ENCODE measurements at regions not wholly inside any gene's neighbourhood (a gene's known extent, or its start where the extent isn't known, plus 50 kb on each side); places are given as distances from the start of the nearest gene placed in this dataset.

DNA sequence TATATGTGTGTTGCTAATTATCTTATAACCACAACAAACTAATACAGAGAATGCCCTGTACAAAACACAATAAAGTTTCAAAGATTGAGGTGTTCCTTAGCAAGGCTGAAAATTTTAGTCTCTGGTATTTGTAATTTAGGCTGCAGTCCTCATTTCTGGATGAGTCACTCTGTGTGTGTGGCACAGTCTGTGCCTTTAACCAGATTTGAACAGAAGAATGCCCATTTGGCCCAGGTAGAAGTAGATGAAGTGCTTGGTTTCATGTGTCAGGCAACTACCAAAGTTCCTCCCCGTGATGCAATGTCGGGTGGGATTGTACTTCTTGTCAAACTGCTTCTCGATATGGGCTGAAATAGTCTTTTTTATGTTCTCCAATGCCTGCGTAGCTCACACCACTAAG is 91.6 kb upstream of the H2AZ1 start:
- peak; percentile 47 for ATAC-seq
- Histone ChIP-seq H3K9me3 (peaks cover 0 to 3% of the 10 kb centered on the region in 2 donors), H3K4me3 (no peak overlapping the region), H3K4me1 (no peaks in the 10 kb centered on the region), H3K36me3 (no peaks in the 10 kb centered on the region), H3K27ac (no peak overlapping the region), H3K27me3 (no peaks in the 10 kb centered on the region)
- no peak for DNase-seq
- no peak for TF ChIP-seq CTCF (IDR thresholded peaks at IDR 0.05)
- intact Hi-C loops (cut with DNase I) = no loop called here

GRCh38 chr4:100034023-100034664 is 84.1 kb upstream of the H2AZ1 start:
- Histone ChIP-seq H3K4me3 (no peak overlapping the region), H3K9me3 (peaks cover 0 to 10% of the 10 kb centered on the region in 2 donors), H3K4me1 (no peaks in the 10 kb centered on the region), H3K27me3 (no peaks in the 10 kb centered on the region), H3K36me3 (no peaks in the 10 kb centered on the region), H3K27ac (no peak overlapping the region)
- DNase-seq (no peak), ATAC-seq (no peak)
- intact Hi-C loops (cut with DNase I) = no loop called here
- TF ChIP-seq CTCF (IDR thresholded peaks at IDR 0.05) = no peak

DNA sequence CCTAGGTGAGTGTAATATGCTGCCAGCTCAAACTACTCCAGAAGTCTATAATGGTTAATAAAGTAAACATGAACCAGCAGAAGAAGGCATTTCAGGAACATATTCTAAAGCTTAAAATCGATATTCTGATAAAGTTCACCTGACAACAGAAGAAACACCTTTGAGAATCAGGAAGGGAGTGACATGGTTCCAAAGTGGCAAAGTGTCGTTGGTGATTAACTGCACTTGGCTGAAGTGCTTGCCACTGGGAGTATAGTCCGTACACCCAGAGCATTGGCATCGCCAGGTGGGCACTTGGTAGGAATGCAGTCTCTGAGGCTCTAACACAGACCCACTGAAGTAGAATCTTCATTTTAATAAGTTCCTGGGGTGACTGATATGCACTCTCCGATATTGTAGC is 76.0 kb upstream of the H2AZ1 start:
- Histone ChIP-seq H3K27ac (no peak overlapping the region), H3K27me3 (no peaks in the 10 kb centered on the region), H3K4me1 (no peaks in the 10 kb centered on the region), H3K9me3 (peaks cover 0 to 2% of the 10 kb centered on the region in 2 donors), H3K36me3 (no peaks in the 10 kb centered on the region), H3K4me3 (no peak overlapping the region)
- DNase-seq (peak in 1 of 4 donors; percentile 2), ATAC-seq (no peak)
- TF ChIP-seq CTCF (IDR thresholded peaks at IDR 0.05) = no peak
- intact Hi-C loops (cut with DNase I) = no loop called here

GRCh38 chr4:100023800-100024199 is 73.7 kb upstream of the H2AZ1 start:
- intact Hi-C loops (cut with DNase I) = no loop called here
- DNase-seq (no peak), ATAC-seq (no peak)
- TF ChIP-seq CTCF (IDR thresholded peaks at IDR 0.05) = no peak
- no peaks in the 10 kb centered on the region for H3K27me3 ChIP-seq
- H3K36me3 ChIP-seq = no peaks in the 10 kb centered on the region
- no peaks in the 10 kb centered on the region for H3K4me1 ChIP-seq
- no peaks in the 10 kb centered on the region for H3K9me3 ChIP-seq
- H3K4me3 ChIP-seq = no peak overlapping the region
- H3K27ac ChIP-seq = no peak overlapping the region

DNA sequence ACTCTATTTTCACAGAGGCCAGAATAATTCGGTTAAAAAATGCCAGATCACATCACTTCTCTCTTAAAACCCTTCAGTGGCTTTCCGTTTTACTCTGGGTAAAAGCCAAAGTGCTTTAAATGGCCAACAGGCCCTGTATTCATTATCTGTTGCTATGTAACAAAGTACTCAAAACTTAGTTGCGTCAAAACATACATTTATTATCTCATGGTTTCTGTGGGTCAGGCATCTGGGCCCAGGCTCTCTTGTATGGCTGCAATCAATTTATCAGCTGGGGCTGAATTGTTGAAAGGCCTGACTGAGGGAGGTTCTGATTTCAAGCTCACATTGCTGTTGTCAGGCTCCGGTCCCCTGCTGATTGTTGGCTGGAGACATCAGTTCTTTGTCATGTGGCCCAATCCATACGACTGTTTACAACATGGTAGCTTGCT is 72.7 kb upstream of the H2AZ1 start:
- no peak for TF ChIP-seq CTCF (IDR thresholded peaks at IDR 0.05)
- ATAC-seq (no peak), DNase-seq (peak in 2 of 4 donors; percentile 7 to 8)
- no peak overlapping the region for H3K27ac ChIP-seq
- no peaks in the 10 kb centered on the region for H3K4me1 ChIP-seq
- H3K27me3 ChIP-seq = no peaks in the 10 kb centered on the region
- H3K36me3 ChIP-seq = no peaks in the 10 kb centered on the region
- H3K4me3 ChIP-seq = no peak overlapping the region
- no peaks in the 10 kb centered on the region for H3K9me3 ChIP-seq
- intact Hi-C loops (cut with DNase I) = no loop called here
